HG02970 (cell line): ENCODE measurements at regions not wholly inside any gene's neighbourhood (a gene's known extent, or its start where the extent isn't known, plus 50 kb on each side); places are given as distances from the start of the nearest gene placed in this dataset.

ENCODE experiments used
- ATAC-seq: cut with Tn5 transposase; IDR thresholded peaks from one replicate; pipeline ENCODE4 v1.9.1; 2021; ENCODE audit warnings: mild to moderate bottlenecking, moderate library complexity, moderate number of reproducible peaks; ENCODE audit not compliant: unreplicated experiment, low FRiP score

GRCh38 chr4:125072269-125072668 lies 242.5 kb upstream of the FAT4 start:
- ATAC-seq, result no peak

GRCh38 chr4:125070861-125071260 lies 243.9 kb upstream of the FAT4 start:
- ATAC-seq, result no peak

GRCh38 chr4:125062115-125063050 lies 252.4 kb upstream of the FAT4 start:
- ATAC-seq, result no peak

GRCh38 chr4:125060376-125060775 lies 254.4 kb upstream of the FAT4 start:
- no peak for ATAC-seq

- ATAC-seq, result no peak
These were observed 265.0 kb upstream of the FAT4 start for GRCh38 chr4:125049711-125050110.

GRCh38 chr4:125045311-125045710 lies 269.4 kb upstream of the FAT4 start:
- ATAC-seq, result no peak

GRCh38 chr4:125044886-125045285 lies 269.9 kb upstream of the FAT4 start:
- ATAC-seq, result no peak

- ATAC-seq, result no peak
These were observed 271.3 kb upstream of the FAT4 start for GRCh38 chr4:125043486-125043885.

GRCh38 chr4:125042041-125042440 lies 272.7 kb upstream of the FAT4 start:
- ATAC-seq, result no peak

GRCh38 chr4:125041372-125041930 lies 273.3 kb upstream of the FAT4 start:
- ATAC-seq, result no peak

GRCh38 chr4:125039550-125039949 lies 275.2 kb upstream of the FAT4 start:
- ATAC-seq, result no peak

GRCh38 chr4:125022855-125023501 lies 291.8 kb upstream of the FAT4 start:
- no peak for ATAC-seq

GRCh38 chr4:125021189-125021588 lies 293.6 kb upstream of the FAT4 start:
- no peak for ATAC-seq

GRCh38 chr4:125020089-125021034 lies 294.4 kb upstream of the FAT4 start:
- ATAC-seq, result no peak

- no peak for ATAC-seq
These were observed 297.9 kb upstream of the FAT4 start for GRCh38 chr4:125016892-125017299.

GRCh38 chr4:125013891-125014290 lies 300.9 kb upstream of the FAT4 start:
- ATAC-seq, result no peak

GRCh38 chr4:125011646-125012045 lies 299.1 kb upstream of the ANKRD50 start:
- no peak for ATAC-seq

- ATAC-seq, result no peak
These were observed 298.4 kb upstream of the ANKRD50 start for GRCh38 chr4:125010796-125011503.

- ATAC-seq, result no peak
These were observed 296.1 kb upstream of the ANKRD50 start for GRCh38 chr4:125008676-125009075.

GRCh38 chr4:125004676-125005075 lies 292.1 kb upstream of the ANKRD50 start:
- ATAC-seq, result no peak
